ENCODE measurements at regions not wholly inside any gene's neighbourhood (a gene's known extent, or its start where the extent isn't known, plus 50 kb on each side); places are given as distances from the start of the nearest gene placed in this dataset.

- DNase-seq (ENCODE audit: low spot score), result no peak
These were observed 83.1 kb upstream of the AJAP1 start for GRCh38 chr1:4571263-4571662.

GRCh38 chr1:4573526-4573925, 80.9 kb upstream of the AJAP1 start:
- DNase-seq (ENCODE audit: low spot score), result no peak

GRCh38 chr1:4581807-4582206, 72.6 kb upstream of the AJAP1 start:
- DNase-seq (ENCODE audit: low spot score), result no peak

GRCh38 chr1:4584449-4584848, 70.0 kb upstream of the AJAP1 start:
- DNase-seq (ENCODE audit: low spot score), result no peak

- no peak for DNase-seq (ENCODE audit: low spot score)
These were observed 69.2 kb upstream of the AJAP1 start for GRCh38 chr1:4585216-4585615.

- DNase-seq (ENCODE audit: low spot score), result no peak
These were observed 68.7 kb upstream of the AJAP1 start for GRCh38 chr1:4585705-4586104.

GRCh38 chr1:4586611-4587160, 67.7 kb upstream of the AJAP1 start:
- DNase-seq (ENCODE audit: low spot score), result no peak

GRCh38 chr1:4587721-4588120, 66.7 kb upstream of the AJAP1 start:
- no peak for DNase-seq (ENCODE audit: low spot score)

- DNase-seq (ENCODE audit: low spot score), result no peak
These were observed 63.7 kb upstream of the AJAP1 start for GRCh38 chr1:4590756-4591155.

- no peak for DNase-seq (ENCODE audit: low spot score)
These were observed 62.5 kb upstream of the AJAP1 start for GRCh38 chr1:4591926-4592325.

- no peak for DNase-seq (ENCODE audit: low spot score)
These were observed 61.3 kb upstream of the AJAP1 start for GRCh38 chr1:4593106-4593505.

- no peak for DNase-seq (ENCODE audit: low spot score)
These were observed 60.0 kb upstream of the AJAP1 start for GRCh38 chr1:4594286-4594991.

- DNase-seq (ENCODE audit: low spot score), result no peak
These were observed 58.8 kb upstream of the AJAP1 start for GRCh38 chr1:4595341-4596225.

- no peak for DNase-seq (ENCODE audit: low spot score)
These were observed 57.9 kb upstream of the AJAP1 start for GRCh38 chr1:4596486-4596885.

- no peak for DNase-seq (ENCODE audit: low spot score)
These were observed 57.4 kb upstream of the AJAP1 start for GRCh38 chr1:4597020-4597419.

- no peak for DNase-seq (ENCODE audit: low spot score)
These were observed 55.8 kb upstream of the AJAP1 start for GRCh38 chr1:4598561-4598960.

- no peak for DNase-seq (ENCODE audit: low spot score)
These were observed 54.9 kb upstream of the AJAP1 start for GRCh38 chr1:4599521-4599920.

GRCh38 chr1:4599951-4600481, 54.4 kb upstream of the AJAP1 start:
- no peak for DNase-seq (ENCODE audit: low spot score)

GRCh38 chr1:4600615-4601460, 53.6 kb upstream of the AJAP1 start:
- DNase-seq (ENCODE audit: low spot score), result no peak

- no peak for DNase-seq (ENCODE audit: low spot score)
These were observed 52.5 kb upstream of the AJAP1 start for GRCh38 chr1:4601941-4602340.

- DNase-seq (ENCODE audit: low spot score), result no peak
These were observed 51.7 kb upstream of the AJAP1 start for GRCh38 chr1:4602462-4603294.

Data from H4 (cell line).